Stimulated activated effector memory CD8-positive, alpha-beta T cell treated with anti-CD3 and anti-CD28 coated beads, Interleukin-12 subunit alpha, Interleukin-12 subunit beta, amount 100 ng/mL, for 72 hours (primary cell): ENCODE measurements at regions not wholly inside any gene's neighbourhood (a gene's known extent, or its start where the extent isn't known, plus 50 kb on each side); places are given as distances from the start of the nearest gene placed in this dataset.
A peak's percentile ranks its signal among the peaks of the same experiment; 100 is the strongest.

Experiments used
- ATAC-seq: fragments of 150-1000 bp; cut with Tn5 transposase; 2 replicates; pipeline ENCODE4 v1.10.0; 2021
- DNase-seq, 2 donors: peaks; one replicate each; pipeline ENCODE4 v3.0.0; 2021 to 2022; ENCODE audit warnings: low spot score in 2 of 2
- H3K27ac Mint-ChIP-seq: one replicate; pipeline ENCODE4 v1.8.0; 2022; ENCODE audit warnings: mild to moderate bottlenecking, mixed read lengths
- H3K36me3 Mint-ChIP-seq: one replicate; pipeline ENCODE4 v1.8.0; 2022; ENCODE audit warnings: mild to moderate bottlenecking, mixed read lengths
- H3K4me1 Mint-ChIP-seq: one replicate; pipeline ENCODE4 v1.8.0; 2022; ENCODE audit warnings: mixed read lengths
- H3K4me3 Mint-ChIP-seq: one replicate; pipeline ENCODE4 v1.8.0; 2022; ENCODE audit warnings: mild to moderate bottlenecking, mixed read lengths
- H3K9me3 Mint-ChIP-seq: one replicate; pipeline ENCODE4 v1.8.0; 2022; ENCODE audit warnings: mixed read lengths

DNA sequence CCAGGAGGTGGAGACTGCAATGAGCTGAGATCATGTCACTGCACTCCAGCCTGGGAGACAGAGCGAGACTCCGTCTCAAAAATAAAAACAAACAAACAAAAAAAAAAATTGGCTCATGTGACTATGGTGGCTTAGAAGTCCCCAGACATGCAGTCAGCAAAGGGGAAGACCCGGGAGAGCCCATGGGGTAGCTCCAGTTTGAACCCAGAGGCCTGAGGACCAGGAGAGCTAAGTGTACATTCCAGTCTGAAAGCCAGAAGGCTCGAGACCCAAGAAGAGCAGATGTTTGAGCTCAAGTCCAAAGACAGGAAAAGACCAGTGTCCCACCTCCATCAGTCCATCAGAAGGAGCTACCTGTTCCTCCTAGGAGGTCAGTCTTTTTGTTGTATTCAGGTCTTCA lies 175.2 kb downstream of the TSHZ3 start:
- Mint-ChIP-seq H3K27ac (no peak overlapping the region), H3K4me1 (no peaks in the 10 kb centered on the region), H3K4me3 (no peak overlapping the region), H3K9me3 (no peaks in the 10 kb centered on the region), H3K36me3 (no peaks in the 10 kb centered on the region)
- ATAC-seq, result no peak
- DNase-seq, result no peak

DNA sequence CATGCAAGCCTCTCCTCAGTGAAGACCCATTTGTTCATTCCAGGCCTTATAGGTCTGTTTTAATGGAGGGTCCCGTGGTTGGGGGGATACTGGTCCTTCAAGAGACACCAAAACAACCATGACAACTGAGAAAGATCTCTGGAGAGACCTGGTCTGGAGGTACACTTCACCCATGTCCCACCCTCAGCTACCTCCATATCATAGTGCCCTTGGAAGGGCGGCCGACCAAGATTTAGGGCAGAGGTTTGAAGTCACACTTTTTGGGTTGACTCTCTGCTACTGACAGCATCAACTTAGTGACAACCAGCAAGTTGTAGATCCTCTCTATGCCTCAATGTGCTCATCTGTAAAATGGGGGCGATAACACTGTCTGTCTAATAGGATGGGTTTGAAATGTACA lies 177.3 kb downstream of the TSHZ3 start:
- H3K27ac Mint-ChIP-seq, result no peak overlapping the region
- no peak for ATAC-seq
- no peaks in the 10 kb centered on the region for H3K9me3 Mint-ChIP-seq
- no peak overlapping the region for H3K4me3 Mint-ChIP-seq
- H3K36me3 Mint-ChIP-seq, result no peaks in the 10 kb centered on the region
- peaks cover 10% of the 10 kb centered on the region for H3K4me1 Mint-ChIP-seq
- DNase-seq, result peak in 1 of 2 donors; percentile 15

DNA sequence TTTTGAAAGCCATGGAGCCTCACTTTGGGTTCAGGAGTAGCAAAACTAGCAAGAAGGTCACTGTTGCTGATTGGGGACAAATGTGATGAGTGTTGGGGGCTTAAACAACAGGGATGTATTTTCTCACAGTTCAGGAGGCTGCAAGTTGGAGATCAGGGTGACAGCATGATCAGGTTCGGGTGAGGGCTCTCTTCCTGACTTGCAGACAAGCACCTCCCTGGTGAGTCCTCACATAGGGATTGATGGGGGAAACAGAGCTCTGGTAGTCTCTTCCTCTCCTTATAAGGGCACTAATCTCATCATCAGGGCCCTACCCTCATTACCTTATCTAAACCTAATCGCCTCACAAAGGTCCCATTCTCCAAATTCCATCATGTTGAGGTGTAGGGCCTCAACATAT lies 179.2 kb downstream of the TSHZ3 start:
- no peak for ATAC-seq

DNA sequence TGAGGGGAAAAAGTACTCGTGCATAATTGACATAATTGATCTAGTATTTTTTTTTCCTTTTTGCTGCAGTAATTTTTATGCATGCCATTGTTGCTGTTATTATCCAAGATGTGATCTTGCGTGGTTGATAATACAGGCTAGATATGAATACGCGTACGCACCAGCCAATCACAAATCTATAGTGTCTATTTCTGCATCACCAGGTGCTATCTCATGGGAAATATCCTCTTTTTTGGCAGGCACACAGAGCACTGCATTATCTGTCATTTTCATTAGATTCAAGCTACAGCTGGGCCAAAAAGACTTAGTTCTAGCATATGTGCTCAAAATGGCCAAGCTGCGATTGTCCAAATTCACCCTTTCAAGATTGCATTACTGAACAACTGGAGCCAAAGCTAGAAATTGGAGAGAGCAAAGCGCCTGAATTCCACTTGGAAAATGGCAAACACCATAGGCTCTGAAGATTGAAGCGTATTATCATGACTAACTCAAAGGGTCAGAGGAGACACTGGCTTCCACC lies 181.1 kb downstream of the TSHZ3 start:
- ATAC-seq (no peak), DNase-seq (no peak)
- Mint-ChIP-seq H3K9me3 (no peaks in the 10 kb centered on the region), H3K4me1 (peaks cover 10% of the 10 kb centered on the region), H3K4me3 (no peak overlapping the region), H3K36me3 (no peaks in the 10 kb centered on the region), H3K27ac (no peak overlapping the region)

More for the DNA sequence above, 179.2 kb downstream of the TSHZ3 start:
- H3K4me3 Mint-ChIP-seq, result no peak overlapping the region
- H3K36me3 Mint-ChIP-seq, result no peaks in the 10 kb centered on the region
- peaks cover 10% of the 10 kb centered on the region for H3K4me1 Mint-ChIP-seq
- no peaks in the 10 kb centered on the region for H3K9me3 Mint-ChIP-seq
- H3K27ac Mint-ChIP-seq, result no peak overlapping the region
- no peak for DNase-seq

DNA sequence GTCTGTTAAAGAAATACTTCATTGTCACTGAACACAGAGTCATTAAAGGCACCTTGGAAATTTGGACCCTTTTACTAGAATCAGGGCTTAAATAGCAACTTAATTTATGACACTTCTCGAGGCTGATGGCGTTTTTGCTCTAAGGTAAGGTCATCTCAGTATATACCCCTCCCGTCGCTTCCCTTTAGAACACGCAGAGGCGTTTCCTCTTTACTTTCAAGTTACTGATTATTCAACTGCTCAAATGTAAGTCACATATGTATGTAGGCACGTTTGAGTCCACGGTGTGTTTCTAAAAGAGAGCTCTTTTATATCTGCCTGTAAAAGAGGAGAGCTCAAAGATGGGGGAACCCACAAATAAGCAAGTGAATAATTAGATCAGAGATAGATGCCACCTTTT lies 181.5 kb downstream of the TSHZ3 start:
- no peaks in the 10 kb centered on the region for H3K36me3 Mint-ChIP-seq
- ATAC-seq (peak; percentile 46), DNase-seq (no peak)
- no peak overlapping the region for H3K27ac Mint-ChIP-seq
- no peak overlapping the region for H3K4me3 Mint-ChIP-seq
- H3K9me3 Mint-ChIP-seq, result no peaks in the 10 kb centered on the region
- peaks cover 10% of the 10 kb centered on the region for H3K4me1 Mint-ChIP-seq

DNA sequence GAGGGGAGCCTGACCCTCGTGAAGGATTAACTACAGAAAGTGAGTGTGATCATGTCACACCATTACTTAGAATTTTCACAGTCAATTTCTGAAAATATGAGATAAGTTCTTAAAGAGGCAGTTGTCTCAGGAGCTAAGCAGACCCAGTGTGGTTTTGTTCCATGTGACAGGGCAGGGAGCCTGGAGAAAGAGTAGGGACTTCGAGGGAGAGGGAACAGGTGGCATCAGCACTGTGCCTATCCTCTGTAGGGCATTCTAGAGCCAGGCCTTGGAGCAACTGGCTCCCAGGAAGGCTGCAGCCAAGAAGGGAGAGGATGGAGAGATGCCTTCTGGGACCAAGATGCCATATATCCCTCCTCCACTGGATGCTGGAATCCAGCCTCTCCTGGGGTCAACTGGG lies 183.0 kb downstream of the TSHZ3 start:
- Mint-ChIP-seq H3K4me1 (peaks cover 10% of the 10 kb centered on the region), H3K9me3 (no peaks in the 10 kb centered on the region), H3K36me3 (no peaks in the 10 kb centered on the region), H3K27ac (no peak overlapping the region), H3K4me3 (no peak overlapping the region)
- ATAC-seq (no peak), DNase-seq (no peak)

DNA sequence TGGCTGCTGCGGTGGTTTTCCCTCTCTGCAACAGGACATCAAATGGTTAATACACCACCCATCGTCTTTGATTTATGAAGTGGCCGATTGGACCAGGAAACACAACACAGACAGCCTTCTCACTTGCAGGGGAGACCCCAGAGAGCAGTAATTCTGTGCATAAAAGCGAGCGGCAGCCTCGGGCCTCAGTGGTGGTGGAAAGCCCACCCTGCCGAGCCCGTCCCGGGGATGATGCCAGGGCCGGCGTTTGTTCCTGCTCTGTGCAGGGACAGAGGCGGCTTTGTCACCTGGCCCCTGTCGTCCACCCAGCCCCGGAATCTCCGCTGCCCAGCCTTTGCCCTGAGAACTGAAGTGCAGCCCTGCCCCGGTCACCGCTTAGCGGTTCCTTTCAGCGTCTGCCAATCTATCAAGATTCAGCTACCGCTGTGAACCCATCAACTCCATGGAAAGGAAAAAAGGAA lies 184.4 kb downstream of the TSHZ3 start:
- DNase-seq, result no peak
- H3K4me3 Mint-ChIP-seq, result no peak overlapping the region
- H3K36me3 Mint-ChIP-seq, result no peaks in the 10 kb centered on the region
- ATAC-seq, result no peak
- no peaks in the 10 kb centered on the region for H3K9me3 Mint-ChIP-seq
- H3K27ac Mint-ChIP-seq, result no peak overlapping the region
- peaks cover 10% of the 10 kb centered on the region for H3K4me1 Mint-ChIP-seq

DNA sequence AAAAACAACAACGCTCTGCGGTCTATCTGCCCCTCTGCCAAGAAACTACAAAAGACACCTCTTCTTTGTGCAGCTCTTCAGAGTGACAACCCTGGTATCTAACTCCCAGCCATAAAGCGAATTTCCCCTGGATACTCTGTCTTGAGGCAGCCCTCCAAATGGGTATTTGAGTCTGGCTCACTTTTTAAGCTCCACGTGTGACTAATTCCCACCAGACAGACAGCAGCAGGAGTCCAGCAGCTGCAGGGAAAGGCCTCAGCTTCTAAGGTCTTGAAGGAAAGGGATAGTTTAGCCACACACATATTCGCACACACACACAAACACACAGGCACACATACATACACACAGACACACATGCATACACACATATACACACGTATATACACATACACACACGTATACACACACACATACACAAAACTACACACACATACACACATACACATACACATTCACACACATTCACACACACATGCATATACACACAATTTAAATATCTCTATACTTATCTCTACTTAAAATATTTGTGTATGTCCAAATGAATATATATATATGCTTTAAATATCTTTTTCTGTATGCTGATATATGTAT lies 188.8 kb downstream of the TSHZ3 start:
- no peaks in the 10 kb centered on the region for H3K36me3 Mint-ChIP-seq
- no peaks in the 10 kb centered on the region for H3K4me1 Mint-ChIP-seq
- no peaks in the 10 kb centered on the region for H3K9me3 Mint-ChIP-seq
- DNase-seq, result no peak
- no peak overlapping the region for H3K27ac Mint-ChIP-seq
- H3K4me3 Mint-ChIP-seq, result no peak overlapping the region
- ATAC-seq, result no peak

DNA sequence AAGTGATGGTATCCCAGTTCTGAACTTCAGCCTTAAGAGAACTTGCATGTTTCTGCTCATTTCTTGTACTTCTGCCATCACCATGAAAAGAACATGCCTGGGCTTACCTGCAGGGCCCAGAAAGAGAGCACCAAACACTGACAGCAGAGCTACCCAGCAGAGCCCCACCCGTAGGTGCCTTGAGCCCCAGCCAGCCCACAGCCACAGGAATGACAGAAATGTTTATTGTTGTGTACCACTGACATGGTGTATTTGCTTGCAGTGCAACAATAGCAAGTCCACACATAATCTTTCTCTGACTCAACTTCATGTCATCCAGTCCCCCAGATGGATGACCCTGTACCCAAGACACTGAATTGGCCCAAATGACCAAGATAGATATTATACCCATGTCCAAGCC lies 195.2 kb downstream of the TSHZ3 start:
- H3K36me3 Mint-ChIP-seq, result no peaks in the 10 kb centered on the region
- no peak for ATAC-seq
- no peaks in the 10 kb centered on the region for H3K4me1 Mint-ChIP-seq
- no peak overlapping the region for H3K27ac Mint-ChIP-seq
- H3K9me3 Mint-ChIP-seq, result no peaks in the 10 kb centered on the region
- no peak for DNase-seq
- no peak overlapping the region for H3K4me3 Mint-ChIP-seq

DNA sequence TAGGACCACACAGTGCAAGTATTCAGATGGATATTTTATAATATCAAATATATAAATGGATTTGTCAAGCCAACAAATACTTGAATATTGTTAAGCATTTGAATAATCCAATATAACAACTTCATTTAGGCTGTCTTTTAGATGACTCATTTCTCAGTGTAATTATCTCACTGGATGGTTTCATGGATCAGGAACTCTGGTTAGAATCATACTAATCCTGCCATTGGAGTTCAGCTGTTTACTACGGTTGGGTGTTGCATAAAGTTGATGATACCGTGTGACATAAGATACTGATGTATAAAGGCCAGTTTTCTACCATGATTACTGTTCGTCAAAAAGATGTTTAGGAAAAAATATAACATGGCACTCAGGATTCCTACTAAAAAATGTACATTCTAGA lies 196.3 kb downstream of the TSHZ3 start:
- Mint-ChIP-seq H3K9me3 (no peaks in the 10 kb centered on the region), H3K4me1 (no peaks in the 10 kb centered on the region), H3K36me3 (no peaks in the 10 kb centered on the region), H3K27ac (no peak overlapping the region), H3K4me3 (no peak overlapping the region)
- ATAC-seq (no peak), DNase-seq (no peak)

DNA sequence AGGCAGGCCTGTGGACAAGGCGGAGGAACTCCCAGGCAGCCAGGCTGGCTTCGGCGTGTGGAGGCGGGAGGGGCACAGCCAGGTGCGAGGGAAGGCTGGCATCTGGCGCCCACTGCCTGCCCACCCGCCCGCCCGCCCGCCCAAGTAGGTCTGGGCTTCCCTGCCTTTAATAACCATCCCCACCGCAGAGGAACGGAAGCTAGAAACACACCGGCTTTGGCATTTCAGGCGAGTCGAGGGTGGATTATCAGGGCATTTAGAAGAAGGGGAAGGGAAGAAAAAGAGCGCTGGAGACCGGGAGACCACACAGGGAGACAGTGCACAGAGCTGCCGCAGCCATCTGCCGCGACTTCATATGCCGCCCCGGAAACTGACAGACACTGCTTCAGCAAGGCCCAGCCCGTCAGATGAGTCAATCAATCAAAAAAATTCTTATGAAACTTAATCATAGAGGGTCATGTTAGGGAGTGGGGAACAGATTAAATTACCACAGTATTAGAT lies 199.7 kb downstream of the TSHZ3 start:
- ATAC-seq (no peak), DNase-seq (no peak)
- no peak overlapping the region for H3K4me3 Mint-ChIP-seq
- no peaks in the 10 kb centered on the region for H3K9me3 Mint-ChIP-seq
- H3K4me1 Mint-ChIP-seq, result no peaks in the 10 kb centered on the region
- no peak overlapping the region for H3K27ac Mint-ChIP-seq
- no peaks in the 10 kb centered on the region for H3K36me3 Mint-ChIP-seq

DNA sequence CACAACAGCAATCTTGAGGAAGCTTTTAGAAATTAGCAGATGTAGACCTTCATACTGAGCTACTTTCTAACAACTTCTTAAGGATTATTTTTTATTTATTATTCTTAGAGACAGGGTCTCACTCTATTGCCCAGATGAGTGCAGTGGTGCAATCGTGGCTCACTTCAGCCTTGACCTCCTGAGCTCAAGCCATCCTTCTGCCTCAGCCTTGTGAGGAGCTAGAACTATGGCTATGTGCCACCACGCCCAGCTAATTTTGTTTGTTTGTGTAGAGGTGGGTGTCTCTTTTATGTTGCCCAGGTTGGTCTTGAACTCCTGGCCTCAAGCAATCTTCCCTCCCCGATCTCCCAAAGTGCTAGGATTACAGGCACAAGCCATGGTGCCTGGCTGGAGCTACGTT lies 200.6 kb downstream of the TSHZ3 start:
- H3K4me3 Mint-ChIP-seq, result no peak overlapping the region
- H3K27ac Mint-ChIP-seq, result peak overlapping the region; percentile 23

DNA sequence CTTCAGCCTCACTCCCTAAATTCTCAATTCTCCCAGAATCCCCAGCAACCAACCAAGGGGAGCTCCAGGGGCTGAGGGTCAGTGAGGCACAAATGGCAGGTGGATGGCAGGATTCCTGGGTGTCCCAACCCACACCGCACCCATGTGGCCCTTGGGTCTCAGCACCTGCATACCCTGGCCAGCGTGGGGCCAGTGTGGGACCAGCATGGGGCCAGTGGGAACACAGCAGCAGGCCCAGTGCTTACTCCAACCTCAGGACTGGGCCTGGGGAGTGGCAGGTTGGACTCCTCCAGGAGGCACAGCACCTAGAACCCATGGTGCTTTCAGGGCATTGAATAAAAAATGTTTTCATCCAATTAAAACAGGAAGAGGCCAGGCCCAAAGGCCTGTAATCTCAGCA lies 202.0 kb downstream of the TSHZ3 start:
- ATAC-seq (no peak), DNase-seq (no peak)
- Mint-ChIP-seq H3K36me3 (no peaks in the 10 kb centered on the region), H3K4me3 (no peak overlapping the region), H3K4me1 (no peaks in the 10 kb centered on the region), H3K27ac (no peak overlapping the region), H3K9me3 (no peaks in the 10 kb centered on the region)

More for the DNA sequence above, 200.6 kb downstream of the TSHZ3 start:
- Mint-ChIP-seq H3K4me1 (no peaks in the 10 kb centered on the region), H3K36me3 (no peaks in the 10 kb centered on the region), H3K9me3 (no peaks in the 10 kb centered on the region)
- no peak for ATAC-seq
- no peak for DNase-seq

DNA sequence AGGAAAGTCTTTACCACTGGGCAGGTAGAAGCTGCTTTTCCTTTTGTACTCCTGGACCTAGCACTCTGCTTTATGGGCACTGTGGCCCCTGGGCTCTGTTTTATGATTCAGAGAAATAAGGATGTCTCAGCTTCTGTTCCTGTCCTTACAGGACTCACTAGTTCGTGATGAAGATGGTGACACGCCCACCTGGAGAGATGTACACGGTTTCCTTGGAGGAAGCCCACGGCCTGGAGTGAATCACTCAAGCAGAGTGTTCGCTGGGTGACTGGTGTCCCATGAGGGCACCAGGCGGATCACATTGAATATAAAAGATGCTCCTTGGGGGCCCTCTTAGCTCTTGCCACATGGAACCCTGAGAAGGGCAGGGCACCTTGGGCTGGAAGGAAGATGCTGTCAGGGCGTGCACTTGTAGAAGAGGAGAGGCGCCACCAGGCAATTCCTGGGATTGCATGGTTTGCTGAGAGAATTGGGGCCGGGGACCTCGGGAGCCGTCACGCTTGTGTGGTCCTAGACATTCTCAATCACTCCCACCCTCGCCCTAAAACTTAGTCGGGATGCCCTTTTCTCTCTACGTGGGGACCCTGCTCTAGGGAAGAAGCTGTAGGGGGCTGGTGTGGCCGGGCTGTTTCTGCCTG lies 202.6 kb downstream of the TSHZ3 start:
- ATAC-seq (no peak), DNase-seq (no peak)
- Mint-ChIP-seq H3K4me1 (no peaks in the 10 kb centered on the region), H3K27ac (no peak overlapping the region), H3K9me3 (no peaks in the 10 kb centered on the region), H3K4me3 (no peak overlapping the region), H3K36me3 (no peaks in the 10 kb centered on the region)

DNA sequence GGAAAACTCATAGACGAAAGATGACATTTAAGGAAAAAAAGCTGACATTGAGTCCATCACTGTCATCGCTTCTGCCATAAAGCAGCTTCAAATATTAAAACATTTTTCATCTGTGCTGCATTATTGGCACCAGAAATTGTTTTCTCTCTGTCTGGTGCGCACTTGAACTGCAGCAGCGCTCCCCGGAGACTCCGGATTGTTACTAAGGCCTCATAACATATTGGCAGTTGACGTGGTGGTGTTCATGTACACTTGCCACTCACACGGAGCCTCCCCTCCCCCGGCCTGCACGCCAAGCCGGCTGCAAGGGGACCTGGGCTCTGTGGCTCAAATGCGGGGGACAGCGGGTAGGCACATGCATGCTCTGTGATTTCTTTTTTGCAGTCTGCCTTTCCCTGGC lies 203.2 kb downstream of the TSHZ3 start:
- Mint-ChIP-seq H3K4me1 (no peaks in the 10 kb centered on the region), H3K27ac (no peak overlapping the region), H3K36me3 (no peaks in the 10 kb centered on the region), H3K9me3 (no peaks in the 10 kb centered on the region), H3K4me3 (no peak overlapping the region)
- ATAC-seq (no peak), DNase-seq (no peak)

DNA sequence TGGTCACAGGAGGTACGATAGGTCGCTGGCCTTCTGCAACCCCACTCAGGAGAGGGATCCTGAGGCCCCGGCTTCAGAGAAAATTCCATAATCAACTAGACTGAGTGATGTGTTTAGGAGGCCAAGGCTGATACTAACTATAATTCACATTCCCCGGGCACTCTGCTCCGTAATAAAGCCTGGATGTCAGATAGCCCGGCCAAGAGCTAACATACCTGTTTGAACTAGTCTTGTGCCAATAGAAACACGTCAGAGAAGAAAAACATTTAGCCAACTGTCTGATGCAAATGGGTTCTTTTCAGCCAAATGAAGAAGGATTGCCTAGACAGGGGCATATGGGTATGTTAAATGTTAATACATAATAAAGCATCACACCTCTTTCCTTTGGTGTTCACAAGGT lies 204.2 kb downstream of the TSHZ3 start:
- ATAC-seq (no peak), DNase-seq (no peak)
- Mint-ChIP-seq H3K4me1 (no peaks in the 10 kb centered on the region), H3K27ac (no peak overlapping the region), H3K9me3 (no peaks in the 10 kb centered on the region), H3K4me3 (no peak overlapping the region), H3K36me3 (no peaks in the 10 kb centered on the region)
